Smooth muscle cell (in vitro differentiated cells): ENCODE measurements at regions not wholly inside any gene's neighbourhood (a gene's known extent, or its start where the extent isn't known, plus 50 kb on each side); places are given as distances from the start of the nearest gene placed in this dataset.

ENCODE experiments used
- DNase-seq: peaks from one replicate; lab custom pipeline; 2025; ENCODE audit not compliant: unreplicated experiment; lab: John Stamatoyannopoulos, UW
- H2AFZ ChIP-seq: fragments of 200-600 bp; sonication (generic); 2 replicates; pipeline ENCODE4 v1.6.0; 2016; ENCODE audit warnings: antibody characterized with exemption, low read depth, mild to moderate bottlenecking
- H3F3A ChIP-seq: fragments of 200-600 bp; sonication (generic); 2 replicates; pipeline ENCODE4 v1.6.0; 2017; ENCODE audit warnings: antibody characterized with exemption, low read depth
- H3K27ac ChIP-seq: fragments of 200-600 bp; sonication (generic); 2 replicates; pipeline ENCODE4 v1.5.1; 2016; ENCODE audit warnings: low read depth, mild to moderate bottlenecking
- H3K27me3 ChIP-seq: fragments of 200-600 bp; sonication (generic); 2 replicates; pipeline ENCODE4 v1.6.1; 2016; ENCODE audit warnings: low read depth, mild to moderate bottlenecking
- H3K36me3 ChIP-seq: fragments of 200-600 bp; sonication (generic); 2 replicates; pipeline ENCODE4 v1.5.1; 2016; ENCODE audit warnings: low read depth
- H3K4me1 ChIP-seq: fragments of 200-600 bp; sonication (generic); 2 replicates; pipeline ENCODE4 v1.5.1; 2016; ENCODE audit warnings: low read depth
- H3K4me2 ChIP-seq: fragments of 200-600 bp; sonication (generic); 2 replicates; pipeline ENCODE4 v1.6.0; 2016; ENCODE audit warnings: mild to moderate bottlenecking
- H3K4me3 ChIP-seq: fragments of 200-600 bp; sonication (generic); 2 replicates; pipeline ENCODE4 v1.5.1; 2016; ENCODE audit warnings: mild to moderate bottlenecking
- H3K79me2 ChIP-seq: fragments of 200-600 bp; sonication (generic); 2 replicates; pipeline ENCODE4 v1.6.0; 2016; ENCODE audit warnings: low read depth, mild to moderate bottlenecking
- H3K9ac ChIP-seq: fragments of 200-600 bp; sonication (generic); 2 replicates; pipeline ENCODE4 v1.6.0; 2016; ENCODE audit warnings: low read depth
- H3K9me3 ChIP-seq: fragments of 200-600 bp; sonication (generic); replicated peaks from 2 replicates; pipeline ENCODE4 v1.5.1; 2016; ENCODE audit warnings: low read depth
- H4K20me1 ChIP-seq: fragments of 200-600 bp; sonication (generic); 2 replicates; pipeline ENCODE4 v1.6.0; 2016; ENCODE audit warnings: low read depth
- WGBS: methylation state at CpG from one replicate; pipeline ENCODE4 v1.1.7; 2016; ENCODE audit warnings: low lambda C conversion rate; 5-methylcytosine and 5-hydroxymethylcytosine counted together
- TF ChIP-seq, protein P1 (sequence below): fragments of 200-600 bp; sonication (generic); IDR thresholded peaks from 2 replicates; pipeline ENCODE4 v1.5.1; 2017; ENCODE audit warnings: borderline replicate concordance, mild to moderate bottlenecking, antibody characterized with exemption; ENCODE audit not compliant: insufficient read depth, poor library complexity, severe bottlenecking

DNA sequence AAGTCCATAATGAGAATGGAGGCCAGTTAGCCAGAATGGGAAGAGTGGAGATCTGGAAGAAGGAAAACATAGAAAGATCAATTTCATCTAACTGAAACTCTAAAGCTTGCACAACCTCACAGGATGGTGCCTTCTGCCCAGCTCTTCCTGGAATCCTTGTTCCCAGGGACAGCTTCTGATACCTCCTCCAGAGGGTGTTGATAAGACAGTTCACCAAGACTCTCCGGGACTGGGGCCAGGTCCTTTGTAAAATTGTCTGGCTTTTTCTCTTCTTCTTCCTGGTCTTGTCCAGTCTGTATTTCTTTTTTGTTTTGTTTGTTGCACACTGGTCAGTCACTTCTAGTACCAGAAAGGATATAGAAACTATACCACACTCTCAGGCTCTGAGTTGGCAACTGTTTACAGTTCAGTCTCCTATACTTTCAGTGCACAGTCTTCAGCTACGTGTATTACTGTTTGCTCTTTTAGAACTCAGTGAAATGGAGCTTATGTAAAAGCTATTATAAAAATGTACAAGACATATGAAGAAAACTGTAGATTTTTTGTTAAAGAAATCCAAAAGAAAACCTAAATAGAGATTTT lies 142.8 kb upstream of the RPL34 start:
- WGBS, result 78% methylated on average over 2 of the region's 2 CpGs
- H3K9me3 ChIP-seq, result no peaks in the 10 kb centered on the region
- no peaks in the 10 kb centered on the region for H4K20me1 ChIP-seq
- DNase-seq, result no peak
- H3K79me2 ChIP-seq, result no peaks in the 10 kb centered on the region
- no peak overlapping the region for H3K4me3 ChIP-seq
- H3F3A ChIP-seq, result no peaks in the 10 kb centered on the region
- no peak overlapping the region for H3K9ac ChIP-seq
- no peak overlapping the region for H3K4me2 ChIP-seq
- no peaks in the 10 kb centered on the region for H3K4me1 ChIP-seq
- no peaks in the 10 kb centered on the region for H3K27me3 ChIP-seq
- no peak overlapping the region for H3K27ac ChIP-seq
- TF ChIP-seq, protein P1, sequence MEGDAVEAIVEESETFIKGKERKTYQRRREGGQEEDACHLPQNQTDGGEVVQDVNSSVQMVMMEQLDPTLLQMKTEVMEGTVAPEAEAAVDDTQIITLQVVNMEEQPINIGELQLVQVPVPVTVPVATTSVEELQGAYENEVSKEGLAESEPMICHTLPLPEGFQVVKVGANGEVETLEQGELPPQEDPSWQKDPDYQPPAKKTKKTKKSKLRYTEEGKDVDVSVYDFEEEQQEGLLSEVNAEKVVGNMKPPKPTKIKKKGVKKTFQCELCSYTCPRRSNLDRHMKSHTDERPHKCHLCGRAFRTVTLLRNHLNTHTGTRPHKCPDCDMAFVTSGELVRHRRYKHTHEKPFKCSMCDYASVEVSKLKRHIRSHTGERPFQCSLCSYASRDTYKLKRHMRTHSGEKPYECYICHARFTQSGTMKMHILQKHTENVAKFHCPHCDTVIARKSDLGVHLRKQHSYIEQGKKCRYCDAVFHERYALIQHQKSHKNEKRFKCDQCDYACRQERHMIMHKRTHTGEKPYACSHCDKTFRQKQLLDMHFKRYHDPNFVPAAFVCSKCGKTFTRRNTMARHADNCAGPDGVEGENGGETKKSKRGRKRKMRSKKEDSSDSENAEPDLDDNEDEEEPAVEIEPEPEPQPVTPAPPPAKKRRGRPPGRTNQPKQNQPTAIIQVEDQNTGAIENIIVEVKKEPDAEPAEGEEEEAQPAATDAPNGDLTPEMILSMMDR, result no peak
- no peaks in the 10 kb centered on the region for H3K36me3 ChIP-seq
- H2AFZ ChIP-seq, result peak overlapping the region; percentile 22

DNA sequence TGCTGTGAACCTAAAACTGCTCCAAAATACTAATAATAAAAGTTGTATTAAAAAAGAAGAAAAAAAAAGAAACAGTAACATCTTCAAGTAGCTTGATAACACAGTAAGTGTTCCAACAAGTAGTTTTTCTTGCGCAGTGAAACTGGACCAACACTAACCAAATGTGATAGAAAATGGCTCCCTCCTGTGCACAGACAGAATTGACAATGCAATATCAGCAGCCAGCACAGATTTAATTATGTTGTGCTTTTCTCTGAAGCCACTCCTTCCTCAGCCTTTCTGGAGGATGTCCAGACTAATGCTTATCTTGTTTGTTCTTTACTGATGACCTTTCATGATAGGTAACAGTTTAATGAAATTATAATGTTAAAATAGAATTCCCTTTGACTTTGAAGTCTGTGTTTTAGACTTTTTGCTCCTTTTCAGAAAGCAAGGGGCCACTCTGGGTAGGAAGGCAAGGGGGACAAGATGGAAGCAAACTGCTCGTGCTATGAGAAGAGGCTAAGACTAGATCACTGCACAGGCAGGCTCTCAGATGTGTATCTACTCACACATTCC lies 147.1 kb upstream of the RPL34 start:
- Histone ChIP-seq H3K4me1 (no peaks in the 10 kb centered on the region), H3K79me2 (no peaks in the 10 kb centered on the region), H3K27ac (no peak overlapping the region), H3K27me3 (no peaks in the 10 kb centered on the region), H4K20me1 (no peaks in the 10 kb centered on the region), H3K4me3 (no peak overlapping the region), H3K36me3 (no peaks in the 10 kb centered on the region), H3K9me3 (no peaks in the 10 kb centered on the region), H3F3A (no peaks in the 10 kb centered on the region), H3K4me2 (no peak overlapping the region), H3K9ac (no peak overlapping the region), H2AFZ (no peak overlapping the region)
- WGBS, result 80% methylated on average over 2 of the region's 2 CpGs
- no peak for DNase-seq
- TF ChIP-seq, protein P1, result no peak

DNA sequence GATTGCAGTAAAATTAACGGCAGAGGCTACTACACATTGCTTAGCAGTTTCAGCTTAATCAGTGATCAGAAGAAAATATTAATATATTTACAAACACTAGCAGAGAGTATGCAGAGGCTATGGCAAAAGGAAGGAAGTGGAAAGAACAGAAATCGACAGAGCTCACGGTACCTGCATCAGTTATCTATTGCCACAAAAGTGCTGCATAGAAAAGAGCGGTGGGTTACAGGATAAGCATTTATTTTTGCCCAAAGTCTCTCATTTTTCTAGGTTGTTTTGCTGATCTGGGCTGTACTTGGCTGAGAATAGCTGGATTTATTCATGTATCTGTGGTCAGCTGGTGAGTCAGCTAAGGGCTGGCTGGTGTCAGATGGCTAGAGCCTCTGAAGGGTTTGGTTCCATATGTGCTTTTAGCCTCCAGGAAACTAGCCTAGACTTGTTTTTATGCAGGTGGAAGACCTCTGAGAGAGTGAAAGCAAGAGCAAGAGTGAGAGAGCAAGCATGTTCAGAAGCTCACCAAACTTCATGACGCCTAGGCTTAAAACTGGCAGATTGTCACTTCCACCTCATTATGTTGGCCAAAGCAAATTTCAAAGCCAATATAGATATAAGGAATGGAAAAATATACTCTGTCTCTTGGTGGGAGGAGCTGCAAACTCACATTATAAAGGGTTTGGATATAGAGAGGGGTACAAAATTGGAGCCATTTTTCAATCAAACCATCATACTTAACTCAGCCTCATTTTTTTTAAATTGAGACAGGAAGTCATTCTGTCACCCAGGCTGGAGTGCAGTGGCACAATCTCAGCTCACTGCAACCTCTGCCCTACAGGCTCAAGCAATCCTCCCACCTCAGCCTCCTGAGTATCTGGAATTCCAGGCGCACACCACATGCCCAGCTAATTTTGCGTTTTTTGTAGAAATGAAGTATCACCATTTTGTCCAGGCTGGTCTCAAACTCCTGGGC lies 153.2 kb upstream of the RPL34 start:
- H3K9me3 ChIP-seq, result no peaks in the 10 kb centered on the region
- H3K9ac ChIP-seq, result no peak overlapping the region
- 74% methylated on average over 7 of the region's 7 CpGs for WGBS
- peak overlapping the region; percentile 69 for H3K27ac ChIP-seq
- H4K20me1 ChIP-seq, result no peaks in the 10 kb centered on the region
- peaks cover 12% of the 10 kb centered on the region for H3F3A ChIP-seq
- TF ChIP-seq, protein P1, result no peak
- H3K36me3 ChIP-seq, result no peaks in the 10 kb centered on the region
- H3K4me1 ChIP-seq, result peaks cover 4% of the 10 kb centered on the region
- no peak overlapping the region for H3K4me3 ChIP-seq
- H2AFZ ChIP-seq, result no peak overlapping the region
- peak overlapping the region; percentile 79 for H3K4me2 ChIP-seq
- no peaks in the 10 kb centered on the region for H3K79me2 ChIP-seq
- no peaks in the 10 kb centered on the region for H3K27me3 ChIP-seq
- DNase-seq, result no peak
